HepG2 (cell line): ENCODE measurements at regions not wholly inside any gene's neighbourhood (a gene's known extent, or its start where the extent isn't known, plus 50 kb on each side); places are given as distances from the start of the nearest gene placed in this dataset.

Source experiments
- EED ChIP-seq: sonication (generic); formaldehyde crosslinking; IDR thresholded peaks from 2 replicates; pipeline ENCODE4 v1.5.0; 2020; ENCODE audit warnings: mild to moderate bottlenecking, missing genetic modification reagents
- ESRRA ChIP-seq: sonication (generic); formaldehyde crosslinking; IDR thresholded peaks from 2 replicates; pipeline ENCODE4 v1.5.1; 2020; ENCODE audit warnings: mild to moderate bottlenecking, low read depth, missing genetic modification reagents
- IKZF1 ChIP-seq: fragments of 450-650 bp; IDR thresholded peaks from 2 replicates; pipeline ENCODE4 v1.7.1; 2016
- PCBP1 ChIP-seq: fragments of 200-400 bp; formaldehyde crosslinking; IDR thresholded peaks from 2 replicates; pipeline ENCODE4 v1.6.1; 2017; ENCODE audit warnings: mild to moderate bottlenecking, low read depth, low read length, borderline replicate concordance
- TOPORS ChIP-seq: sonication (generic); formaldehyde crosslinking; IDR thresholded peaks from 2 replicates; pipeline ENCODE4 v1.8.0; 2023; ENCODE audit warnings: mild to moderate bottlenecking, missing genetic modification reagents
- USF2 ChIP-seq, 2 experiments: sonication (generic) in 1 of 2; formaldehyde crosslinking in 1 of 2; IDR thresholded peaks; 2 replicates each; pipeline versions ENCODE4 v1.5.1 to v1.6.1; 2011 to 2020; ENCODE audit warnings: borderline replicate concordance in 1 of 2, low read depth in 1 of 2, low read length in 1 of 2, mild to moderate bottlenecking in 1 of 2, missing genetic modification reagents in 1 of 2, moderate library complexity in 1 of 2
- ZBTB8A ChIP-seq: sonication (generic); formaldehyde crosslinking; IDR thresholded peaks from 2 replicates; pipeline ENCODE4 v1.4.0; 2020; ENCODE audit warnings: mild to moderate bottlenecking, low read depth, missing genetic modification reagents, borderline replicate concordance
- ZFP36 ChIP-seq: fragments of 150-350 bp; IDR thresholded peaks from 2 replicates; pipeline ENCODE4 v1.6.1; 2018; ENCODE audit warnings: borderline replicate concordance, low read length, low read depth; ENCODE audit not compliant: partially characterized antibody
- ZMAT3 ChIP-seq: sonication (generic); formaldehyde crosslinking; conservative IDR thresholded peaks from 2 replicates; pipeline ENCODE4 v1.7.0; 2021; ENCODE audit warnings: missing genetic modification reagents
- ZNF296 ChIP-seq: sonication (generic); formaldehyde crosslinking; conservative IDR thresholded peaks from 2 replicates; pipeline ENCODE4 v1.5.0; 2020; ENCODE audit warnings: mild to moderate bottlenecking, missing genetic modification reagents
- ZNF580 ChIP-seq: IDR thresholded peaks from 2 replicates; pipeline ENCODE4 v1.6.1; 2016; ENCODE audit warnings: low read depth, borderline replicate concordance

GRCh38 chr2:180322781-180323180 is 315.7 kb upstream of the CWC22 start (continued):
- no peak for TF ChIP-seq USF2 (IDR thresholded peaks at IDR 0.05; ENCODE audit: low read depth, low read length)
- no peak for TF ChIP-seq USF2 (CRISPR knock-in tag; IDR thresholded peaks at IDR 0.05; ENCODE audit: borderline replicate concordance)
- TF ChIP-seq EED, result no peak
- TF ChIP-seq ZMAT3 (CRISPR knock-in tag), result no peak
- TF ChIP-seq ZBTB8A, result no peak
- no peak for TF ChIP-seq IKZF1
- TF ChIP-seq ESRRA (CRISPR knock-in tag), result no peak
- no peak for TF ChIP-seq TOPORS (CRISPR knock-in tag)
- no peak for TF ChIP-seq ZNF296 (CRISPR knock-in tag)
- no peak for TF ChIP-seq ZFP36
- no peak for TF ChIP-seq PCBP1
- no peak for TF ChIP-seq ZNF580 (CRISPR knock-in tag)
- TF ChIP-seq, all 625 proteins: peak for 0
